Ishikawa (cell line): ENCODE measurements at regions not wholly inside any gene's neighbourhood (a gene's known extent, or its start where the extent isn't known, plus 50 kb on each side); places are given as distances from the start of the nearest gene placed in this dataset.

Source experiments
- CREB1 ChIP-seq: IDR thresholded peaks from 2 replicates; pipeline ENCODE4 v1.6.1; 2012; ENCODE audit warnings: low read depth
- EGR1 ChIP-seq: IDR thresholded peaks from 2 replicates; pipeline ENCODE4 v1.6.1; 2012
- EP300 ChIP-seq: IDR thresholded peaks from 2 replicates; pipeline ENCODE4 v1.6.1; 2012; ENCODE audit warnings: borderline replicate concordance
- FOXM1 ChIP-seq: IDR thresholded peaks from 2 replicates; pipeline ENCODE4 v1.6.1; 2012; ENCODE audit warnings: low read depth, borderline replicate concordance
- MAX ChIP-seq: IDR thresholded peaks from 2 replicates; pipeline ENCODE4 v1.6.1; 2012
- NFIC ChIP-seq: IDR thresholded peaks from 2 replicates; pipeline ENCODE4 v1.6.1; 2012
- RAD21 ChIP-seq: IDR thresholded peaks from 2 replicates; pipeline ENCODE4 v1.6.1; 2012; ENCODE audit warnings: low read depth
- TCF12 ChIP-seq: IDR thresholded peaks from 2 replicates; pipeline ENCODE4 v1.6.1; 2012; ENCODE audit warnings: low read depth
- YY1 ChIP-seq: IDR thresholded peaks from 2 replicates; pipeline ENCODE4 v1.6.1; 2012; ENCODE audit warnings: low read depth

DNA sequence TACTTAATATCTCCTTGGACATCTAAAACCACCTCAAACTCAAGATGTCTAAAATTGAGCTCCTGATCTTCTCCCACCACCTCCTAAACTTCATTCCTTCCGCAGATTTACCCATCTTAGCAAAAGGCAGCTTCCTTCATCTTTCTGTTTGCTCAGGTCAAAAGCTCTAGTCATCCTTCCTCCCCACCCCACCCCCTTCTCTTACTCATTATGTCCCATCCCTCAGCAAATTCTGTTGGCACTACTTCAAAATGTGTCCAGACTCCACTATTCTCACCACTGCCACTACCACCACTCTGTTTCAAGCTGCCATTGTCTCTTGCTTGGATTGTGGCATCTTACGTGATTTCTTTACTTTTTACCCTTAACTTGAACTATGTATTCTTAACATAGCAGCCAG is 59.2 kb upstream of the ZDHHC17 start:
- TF ChIP-seq MAX (no peak), TCF12 (no peak), EP300 (no peak), RAD21 (no peak), YY1 (no peak), NFIC (no peak), CREB1 (no peak), FOXM1 (no peak), EGR1 (no peak)
